ENCODE measurements at regions not wholly inside any gene's neighbourhood (a gene's known extent, or its start where the extent isn't known, plus 50 kb on each side); places are given as distances from the start of the nearest gene placed in this dataset.

DNA sequence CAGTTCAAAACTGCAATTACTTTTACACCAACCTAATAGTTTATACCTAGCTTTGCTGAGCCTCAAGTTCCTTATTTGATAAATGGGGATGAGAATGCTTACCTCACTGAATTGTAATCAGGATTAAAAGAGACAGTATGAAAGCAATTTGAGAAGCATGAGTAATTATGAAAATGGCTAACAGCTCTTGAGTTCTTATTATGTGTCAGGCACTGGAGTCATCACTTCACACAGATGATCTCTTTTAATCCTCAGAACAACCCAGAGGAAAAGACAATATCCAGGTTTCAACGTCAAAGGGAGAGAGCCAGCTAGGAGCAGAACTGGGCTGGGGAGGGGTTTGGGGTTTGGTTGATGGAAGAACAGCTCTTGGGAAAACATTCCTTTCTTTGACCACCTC, 221.0 kb upstream of the NWD2 start:
- DNase-seq = no peak
- no peak overlapping the region for H3K4me3 Mint-ChIP-seq (ENCODE audit: unreplicated experiment)
- intact Hi-C loops (cut with micrococcal nuclease; ENCODE audit: unreplicated experiment) = no loop called here

DNA sequence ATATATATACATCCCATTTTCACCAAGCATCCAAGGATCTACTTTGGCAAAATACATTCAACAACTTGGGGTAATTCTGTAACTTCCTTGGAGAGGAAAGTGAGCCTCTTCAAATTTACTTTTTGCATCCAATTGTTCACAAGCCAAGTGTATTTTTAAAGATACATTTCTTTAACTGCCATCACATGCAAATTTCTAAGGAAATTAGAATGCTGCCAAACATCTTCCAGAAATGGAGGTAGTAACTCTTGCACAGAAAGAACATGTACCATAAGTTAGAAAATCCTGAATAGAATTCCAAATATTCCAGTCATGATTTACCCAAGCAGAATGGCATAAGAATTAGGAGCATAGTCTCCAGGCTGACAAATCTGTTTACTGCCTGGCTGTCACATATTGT, 220.5 kb upstream of the NWD2 start:
- Mint-ChIP-seq H3K9me3 (ENCODE audit: unreplicated experiment) (no peaks in the 10 kb centered on the region), H3K4me3 (ENCODE audit: unreplicated experiment) (no peak overlapping the region), H3K4me1 (ENCODE audit: low read depth, unreplicated experiment) (no peaks in the 10 kb centered on the region), H3K36me3 (ENCODE audit: insufficient read depth, unreplicated experiment) (no peaks in the 10 kb centered on the region), H3K27ac (ENCODE audit: unreplicated experiment) (no peak overlapping the region), H3K27me3 (ENCODE audit: insufficient read depth, unreplicated experiment) (peaks cover 4% of the 10 kb centered on the region)
- intact Hi-C loops (cut with micrococcal nuclease; ENCODE audit: unreplicated experiment) = no loop called here
- DNase-seq = no peak
- no peak overlapping the region for H3K4me3 ChIP-seq (ENCODE audit: low read depth, low read length)
- ChIA-PET CTCF (no interaction called here), POLR2A (no interaction called here)
- no TSS peak for BruUV-seq (replicated peaks)
- no peaks in the 10 kb centered on the region for H3K27me3 ChIP-seq (replicated peaks; ENCODE audit: control insufficient read depth, insufficient read depth, low read length)
- no peaks in the 10 kb centered on the region for H3K4me1 ChIP-seq
- TF ChIP-seq, protein P1, sequence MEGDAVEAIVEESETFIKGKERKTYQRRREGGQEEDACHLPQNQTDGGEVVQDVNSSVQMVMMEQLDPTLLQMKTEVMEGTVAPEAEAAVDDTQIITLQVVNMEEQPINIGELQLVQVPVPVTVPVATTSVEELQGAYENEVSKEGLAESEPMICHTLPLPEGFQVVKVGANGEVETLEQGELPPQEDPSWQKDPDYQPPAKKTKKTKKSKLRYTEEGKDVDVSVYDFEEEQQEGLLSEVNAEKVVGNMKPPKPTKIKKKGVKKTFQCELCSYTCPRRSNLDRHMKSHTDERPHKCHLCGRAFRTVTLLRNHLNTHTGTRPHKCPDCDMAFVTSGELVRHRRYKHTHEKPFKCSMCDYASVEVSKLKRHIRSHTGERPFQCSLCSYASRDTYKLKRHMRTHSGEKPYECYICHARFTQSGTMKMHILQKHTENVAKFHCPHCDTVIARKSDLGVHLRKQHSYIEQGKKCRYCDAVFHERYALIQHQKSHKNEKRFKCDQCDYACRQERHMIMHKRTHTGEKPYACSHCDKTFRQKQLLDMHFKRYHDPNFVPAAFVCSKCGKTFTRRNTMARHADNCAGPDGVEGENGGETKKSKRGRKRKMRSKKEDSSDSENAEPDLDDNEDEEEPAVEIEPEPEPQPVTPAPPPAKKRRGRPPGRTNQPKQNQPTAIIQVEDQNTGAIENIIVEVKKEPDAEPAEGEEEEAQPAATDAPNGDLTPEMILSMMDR (IDR thresholded peaks at IDR 0.05; ENCODE audit: insufficient read depth in 1 of 2, low read depth in 1 of 2, low read length in 1 of 2, severe bottlenecking in 1 of 2, unreplicated experiment in 1 of 2) = no peak
- no peaks in the 10 kb centered on the region for H3K36me3 ChIP-seq (ENCODE audit: control insufficient read depth, insufficient read depth, low read length)
- H3K9me3 ChIP-seq = no peaks in the 10 kb centered on the region

More for the DNA sequence above, 221.0 kb upstream of the NWD2 start:
- Histone ChIP-seq H3K36me3 (ENCODE audit: control insufficient read depth, insufficient read depth, low read length) (no peaks in the 10 kb centered on the region), H3K4me1 (no peaks in the 10 kb centered on the region), H3K9me3 (no peaks in the 10 kb centered on the region), H3K4me3 (ENCODE audit: low read depth, low read length) (no peak overlapping the region), H3K27me3 (replicated peaks; ENCODE audit: control insufficient read depth, insufficient read depth, low read length) (no peaks in the 10 kb centered on the region)
- H3K27ac Mint-ChIP-seq (ENCODE audit: unreplicated experiment) = no peak overlapping the region
- no peaks in the 10 kb centered on the region for H3K36me3 Mint-ChIP-seq (ENCODE audit: insufficient read depth, unreplicated experiment)
- no TSS peak for BruUV-seq (replicated peaks)
- POLR2A ChIA-PET = no interaction called here
- peaks cover 4% of the 10 kb centered on the region for H3K27me3 Mint-ChIP-seq (ENCODE audit: insufficient read depth, unreplicated experiment)
- TF ChIP-seq, protein P1 (IDR thresholded peaks at IDR 0.05; ENCODE audit: insufficient read depth in 1 of 2, low read depth in 1 of 2, low read length in 1 of 2, severe bottlenecking in 1 of 2, unreplicated experiment in 1 of 2) = no peak
- H3K9me3 Mint-ChIP-seq (ENCODE audit: unreplicated experiment) = no peaks in the 10 kb centered on the region
- CTCF ChIA-PET = no interaction called here
- no peaks in the 10 kb centered on the region for H3K4me1 Mint-ChIP-seq (ENCODE audit: low read depth, unreplicated experiment)

DNA sequence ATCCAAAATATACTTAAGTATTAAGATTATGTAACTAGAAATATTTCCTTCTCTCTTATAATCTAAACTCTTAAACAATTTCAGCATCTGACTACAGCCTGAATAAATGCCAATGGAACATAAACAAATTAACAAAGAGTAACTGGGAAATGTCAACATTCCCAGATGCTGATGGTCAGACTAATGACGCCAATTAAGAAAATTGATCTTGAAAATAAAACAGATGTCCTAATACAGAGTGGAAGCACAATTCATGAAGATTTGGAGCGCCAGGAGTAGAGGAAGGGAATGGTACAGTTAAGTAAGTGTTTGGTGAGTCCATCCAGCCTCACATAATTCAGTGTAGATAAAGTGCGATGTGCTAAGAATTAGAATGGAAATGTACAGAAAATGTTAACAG, 203.7 kb upstream of the NWD2 start:
- Mint-ChIP-seq H3K4me3 (ENCODE audit: unreplicated experiment) (no peak overlapping the region), H3K27ac (ENCODE audit: unreplicated experiment) (no peak overlapping the region), H3K27me3 (ENCODE audit: insufficient read depth, unreplicated experiment) (no peaks in the 10 kb centered on the region), H3K4me1 (ENCODE audit: low read depth, unreplicated experiment) (no peaks in the 10 kb centered on the region), H3K36me3 (ENCODE audit: insufficient read depth, unreplicated experiment) (no peaks in the 10 kb centered on the region), H3K9me3 (ENCODE audit: unreplicated experiment) (no peaks in the 10 kb centered on the region)
- no peaks in the 10 kb centered on the region for H3K27me3 ChIP-seq (replicated peaks; ENCODE audit: control insufficient read depth, insufficient read depth, low read length)
- ChIA-PET CTCF (no interaction called here), POLR2A (no interaction called here)
- no peak for DNase-seq
- intact Hi-C loops (cut with micrococcal nuclease; ENCODE audit: unreplicated experiment) = no loop called here
- no peak overlapping the region for H3K4me3 ChIP-seq (ENCODE audit: low read depth, low read length)
- TF ChIP-seq, protein P1 (IDR thresholded peaks at IDR 0.05; ENCODE audit: insufficient read depth in 1 of 2, low read depth in 1 of 2, low read length in 1 of 2, severe bottlenecking in 1 of 2, unreplicated experiment in 1 of 2) = no peak
- no TSS peak for BruUV-seq (replicated peaks)
- H3K9me3 ChIP-seq = no peaks in the 10 kb centered on the region
- H3K36me3 ChIP-seq (ENCODE audit: control insufficient read depth, insufficient read depth, low read length) = no peaks in the 10 kb centered on the region
- no peaks in the 10 kb centered on the region for H3K4me1 ChIP-seq

Data from Caco-2 (cell line).